ENCODE measurements at regions not wholly inside any gene's neighbourhood (a gene's known extent, or its start where the extent isn't known, plus 50 kb on each side); places are given as distances from the start of the nearest gene placed in this dataset.
"Not testable (repeated sequence)": the region's sequence is repeated elsewhere in the genome, so short reads cannot be mapped to it uniquely, and the experiment has no call there.

DNA sequence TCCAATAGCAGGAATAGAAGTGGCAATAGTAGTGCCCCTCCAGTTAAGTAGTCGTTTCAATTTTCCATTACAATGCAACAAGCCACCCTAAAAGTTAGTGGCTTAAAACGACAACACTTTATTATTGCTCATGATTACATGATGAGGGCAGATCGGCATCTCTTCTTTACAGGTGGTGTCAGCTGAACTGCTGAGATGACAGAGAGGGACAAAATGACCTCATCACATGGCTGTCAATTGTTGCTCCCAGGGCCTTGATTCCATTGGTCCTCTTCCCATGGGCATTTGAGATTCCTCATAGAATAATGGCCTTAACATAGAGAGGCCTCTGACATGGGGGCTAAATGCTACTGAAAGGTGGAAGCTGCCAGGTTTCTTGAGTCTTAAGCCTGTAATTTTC is 679.8 kb upstream of the KLHL1 start:
- DNase-seq (ENCODE audit: low spot score): no peak

GRCh38 chr13:70784207-70784989 is 676.1 kb upstream of the KLHL1 start:
- no peak for DNase-seq (ENCODE audit: low spot score)

DNA sequence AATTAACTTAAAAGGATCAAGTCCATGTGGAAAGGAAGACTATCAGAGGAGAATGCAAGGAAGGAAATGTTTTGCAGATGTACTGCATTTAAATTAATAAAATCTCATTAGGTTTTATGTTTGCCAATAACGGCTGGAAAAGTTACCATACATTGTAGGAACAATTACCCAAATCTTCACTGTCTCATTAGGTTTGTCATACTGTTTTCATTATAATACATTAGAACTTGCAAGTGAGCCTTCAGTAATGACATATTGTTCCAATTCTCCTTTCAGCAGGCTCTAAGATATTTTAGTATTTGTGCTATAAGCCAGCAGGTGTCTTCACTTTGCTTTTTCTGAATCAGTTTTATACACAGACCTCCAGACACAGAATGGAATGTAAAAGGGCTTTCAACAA is 661.6 kb upstream of the KLHL1 start:
- no peak for DNase-seq (ENCODE audit: low spot score)

DNA sequence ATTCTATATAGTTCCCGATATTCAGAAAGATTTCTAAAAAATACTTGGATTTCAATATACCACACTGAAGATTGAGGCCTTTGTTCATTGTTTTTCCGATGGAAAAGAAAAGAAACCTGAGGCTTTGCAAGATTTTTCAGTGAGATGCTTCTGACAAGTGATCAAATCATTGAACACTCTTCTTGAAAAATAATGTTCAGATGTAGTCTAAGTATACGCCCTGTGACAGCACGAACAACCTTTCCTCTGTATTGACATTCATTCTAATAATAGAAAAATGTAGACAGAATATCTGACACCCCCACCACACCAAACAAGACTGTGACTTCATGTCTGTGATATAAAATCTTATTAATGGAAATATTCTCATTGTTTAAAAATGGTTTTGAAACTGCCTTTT is 650.7 kb upstream of the KLHL1 start:
- DNase-seq (ENCODE audit: low spot score): no peak

DNA sequence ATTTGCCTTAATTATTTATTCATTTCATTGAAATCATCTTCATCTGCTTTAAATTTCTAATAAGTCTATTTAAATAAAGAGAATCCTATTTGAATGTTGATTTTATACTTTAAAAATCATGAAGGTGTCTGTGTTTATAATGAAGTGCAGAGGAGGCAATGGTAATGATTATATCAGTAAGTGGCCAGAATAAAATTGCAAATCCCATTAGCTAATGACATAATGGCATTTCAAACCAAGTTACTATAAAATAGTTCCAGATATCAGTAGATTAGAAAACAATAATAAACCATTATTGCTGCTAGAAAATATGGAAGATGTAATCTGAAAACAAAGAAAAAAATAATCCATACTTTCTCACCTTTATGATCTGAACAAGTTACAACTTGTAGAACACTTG is 647.8 kb upstream of the KLHL1 start:
- DNase-seq (ENCODE audit: low spot score): no peak

- no peak for DNase-seq (ENCODE audit: low spot score)
Observed at GRCh38 chr13:70755456-70755855, 647.2 kb upstream of the KLHL1 start.

GRCh38 chr13:70747262-70747661 is 639.0 kb upstream of the KLHL1 start:
- DNase-seq (ENCODE audit: low spot score): no peak

- DNase-seq (ENCODE audit: low spot score): not testable (repeated sequence)
Observed at GRCh38 chr13:70746469-70746868, 638.2 kb upstream of the KLHL1 start.

GRCh38 chr13:70736622-70737317 is 628.5 kb upstream of the KLHL1 start:
- no peak for DNase-seq (ENCODE audit: low spot score)

DNA sequence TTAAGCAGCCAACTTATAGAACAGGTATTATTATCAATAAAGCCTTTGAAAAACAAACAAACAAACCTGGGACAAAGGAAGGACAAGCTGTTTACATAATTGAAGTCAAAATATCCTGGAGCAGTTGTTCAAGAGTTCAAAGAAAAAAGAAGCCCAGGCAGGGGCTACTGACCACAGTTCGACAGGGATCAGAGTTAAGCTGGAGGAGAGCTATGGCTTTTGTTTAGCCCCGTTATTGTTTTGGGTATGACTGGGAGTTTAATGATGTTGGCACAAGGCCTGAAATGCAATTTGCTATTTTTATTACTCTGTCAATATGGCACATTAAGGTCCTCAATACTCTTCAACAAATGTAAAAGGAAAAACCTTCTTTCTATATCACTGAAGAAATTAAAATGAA is 624.4 kb upstream of the KLHL1 start:
- no peak for DNase-seq (ENCODE audit: low spot score)

- peak; percentile 23 for DNase-seq (ENCODE audit: low spot score)
Observed at GRCh38 chr13:70729369-70729768, 621.1 kb upstream of the KLHL1 start.

- no peak for DNase-seq (ENCODE audit: low spot score)
Observed at GRCh38 chr13:70723732-70724131, 615.5 kb upstream of the KLHL1 start.

- no peak for DNase-seq (ENCODE audit: low spot score)
Observed at GRCh38 chr13:70720386-70720785, 612.1 kb upstream of the KLHL1 start.

DNA sequence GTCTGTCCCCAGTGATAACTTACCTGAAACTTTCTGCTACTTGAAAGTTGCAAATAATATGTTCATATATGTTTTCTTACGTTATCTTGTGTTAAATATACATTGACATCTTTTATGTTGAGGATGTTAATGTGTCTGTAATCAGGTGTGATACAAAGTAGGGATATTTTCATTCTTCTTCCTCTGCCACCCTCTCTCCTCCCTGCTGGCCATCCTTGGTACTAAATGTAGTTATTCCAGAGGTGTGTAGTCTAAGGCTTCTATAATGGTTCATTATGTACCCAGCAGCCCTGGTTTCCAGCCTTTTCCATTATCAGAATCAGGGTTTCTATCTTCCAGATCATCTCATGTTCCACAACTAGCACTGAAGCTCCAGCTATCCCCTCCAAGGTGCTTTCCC is 606.7 kb upstream of the KLHL1 start:
- no peak for DNase-seq (ENCODE audit: low spot score)

GRCh38 chr13:70708775-70709174 is 600.5 kb upstream of the KLHL1 start:
- no peak for DNase-seq (ENCODE audit: low spot score)

GRCh38 chr13:70703755-70704154 is 595.5 kb upstream of the KLHL1 start:
- no peak for DNase-seq (ENCODE audit: low spot score)

DNA sequence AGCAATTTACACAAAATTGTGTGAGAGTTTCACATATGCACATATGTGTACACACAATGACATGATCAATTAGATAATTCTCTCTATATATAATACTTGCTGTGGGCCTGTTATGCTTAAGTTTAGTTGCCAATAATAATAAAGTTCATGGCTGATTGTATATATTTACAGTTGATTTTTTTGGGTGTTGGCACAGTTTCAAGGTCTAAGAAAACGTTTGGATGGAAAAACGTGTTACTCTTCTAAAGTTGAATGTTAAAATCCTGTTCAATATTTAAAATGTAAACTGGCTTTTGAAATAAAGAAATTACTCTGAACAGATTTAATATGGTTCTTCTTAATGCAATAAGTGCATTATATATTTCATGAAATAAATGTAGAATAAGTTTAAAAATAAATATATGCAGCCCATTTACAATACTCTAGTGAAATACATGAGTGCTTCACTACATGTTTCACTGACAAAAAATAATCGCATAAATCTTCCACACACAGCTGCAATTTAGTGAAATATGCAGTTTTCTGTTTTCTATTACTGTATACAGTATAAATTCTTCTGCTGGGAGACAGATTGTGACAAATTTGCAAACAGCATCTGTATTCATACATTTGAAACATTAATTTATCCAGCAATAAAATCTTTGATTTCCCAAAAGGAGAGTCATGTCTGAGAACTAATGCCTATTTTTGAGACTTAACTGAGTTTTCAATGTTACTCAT is 586.9 kb upstream of the KLHL1 start:
- DNase-seq (ENCODE audit: low spot score): no peak

DNA sequence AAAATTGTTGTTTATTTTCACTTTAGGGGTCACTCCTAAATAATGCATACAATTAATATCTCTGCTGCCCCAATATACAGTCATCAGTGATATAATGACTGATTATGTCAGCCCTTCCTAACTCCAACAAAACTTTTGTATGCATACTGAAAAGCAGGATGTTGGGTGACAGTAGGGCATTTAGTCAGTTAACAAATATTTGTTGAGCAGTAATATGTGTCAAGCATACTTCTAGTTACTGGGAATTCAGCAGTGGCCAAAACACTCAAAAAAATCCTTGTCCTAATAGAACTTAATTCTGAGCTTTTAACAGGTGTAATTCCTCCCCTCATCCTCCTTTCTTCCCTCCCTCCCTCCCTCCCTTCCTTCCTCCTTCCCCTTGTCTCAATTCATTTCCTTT is 560.7 kb upstream of the KLHL1 start:
- DNase-seq (ENCODE audit: low spot score): no peak

GRCh38 chr13:70668293-70668692 is 560.0 kb upstream of the KLHL1 start:
- DNase-seq (ENCODE audit: low spot score): no peak

- no peak for DNase-seq (ENCODE audit: low spot score)
Observed at GRCh38 chr13:70666883-70667556, 558.8 kb upstream of the KLHL1 start.

- no peak for DNase-seq (ENCODE audit: low spot score)
Observed at GRCh38 chr13:70662231-70662940, 554.1 kb upstream of the KLHL1 start.

GRCh38 chr13:70644052-70644451 is 535.8 kb upstream of the KLHL1 start:
- DNase-seq (ENCODE audit: low spot score): no peak
